ENCODE measurements at regions not wholly inside any gene's neighbourhood (a gene's known extent, or its start where the extent isn't known, plus 50 kb on each side); places are given as distances from the start of the nearest gene placed in this dataset.

DNA sequence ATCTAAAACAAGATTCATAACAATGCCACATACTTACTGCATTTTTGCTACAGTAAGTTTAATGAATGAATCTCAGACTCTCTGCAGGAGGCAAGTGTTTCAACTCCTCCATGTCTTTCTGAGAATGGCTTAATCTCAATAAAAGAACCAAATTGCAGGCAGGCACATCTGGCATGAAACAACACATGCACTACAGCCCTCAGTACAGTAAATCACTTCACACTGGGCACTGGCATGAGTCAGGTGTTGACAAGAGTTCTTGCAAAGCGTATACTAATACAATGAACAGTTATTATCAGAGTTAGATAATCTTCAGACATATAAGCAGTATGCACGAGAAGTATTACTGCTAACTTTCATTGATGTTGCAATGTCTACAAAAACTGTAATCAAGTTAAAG is 1386.8 kb downstream of the MRPL39 start:
- no peaks in the 10 kb centered on the region for H3K36me3 ChIP-seq (ENCODE audit: control insufficient read depth in 2 of 2, extremely low read depth in 1 of 2, insufficient read depth in 2 of 2, low read length in 2 of 2)
- H3K27me3 ChIP-seq (ENCODE audit: control insufficient read depth, extremely low read depth, insufficient read depth, low read length): no peaks in the 10 kb centered on the region
- no peaks in the 10 kb centered on the region for H3K9me3 ChIP-seq (ENCODE audit: control insufficient read depth, low read depth, low read length)
- TF ChIP-seq, protein P1, sequence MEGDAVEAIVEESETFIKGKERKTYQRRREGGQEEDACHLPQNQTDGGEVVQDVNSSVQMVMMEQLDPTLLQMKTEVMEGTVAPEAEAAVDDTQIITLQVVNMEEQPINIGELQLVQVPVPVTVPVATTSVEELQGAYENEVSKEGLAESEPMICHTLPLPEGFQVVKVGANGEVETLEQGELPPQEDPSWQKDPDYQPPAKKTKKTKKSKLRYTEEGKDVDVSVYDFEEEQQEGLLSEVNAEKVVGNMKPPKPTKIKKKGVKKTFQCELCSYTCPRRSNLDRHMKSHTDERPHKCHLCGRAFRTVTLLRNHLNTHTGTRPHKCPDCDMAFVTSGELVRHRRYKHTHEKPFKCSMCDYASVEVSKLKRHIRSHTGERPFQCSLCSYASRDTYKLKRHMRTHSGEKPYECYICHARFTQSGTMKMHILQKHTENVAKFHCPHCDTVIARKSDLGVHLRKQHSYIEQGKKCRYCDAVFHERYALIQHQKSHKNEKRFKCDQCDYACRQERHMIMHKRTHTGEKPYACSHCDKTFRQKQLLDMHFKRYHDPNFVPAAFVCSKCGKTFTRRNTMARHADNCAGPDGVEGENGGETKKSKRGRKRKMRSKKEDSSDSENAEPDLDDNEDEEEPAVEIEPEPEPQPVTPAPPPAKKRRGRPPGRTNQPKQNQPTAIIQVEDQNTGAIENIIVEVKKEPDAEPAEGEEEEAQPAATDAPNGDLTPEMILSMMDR (optimal IDR thresholded peaks at IDR 0.05 in 1 of 3, IDR thresholded peaks at IDR 0.05 in 1 of 3, conservative IDR thresholded peaks at IDR 0.05 in 1 of 3; ENCODE audit: extremely low read depth in 1 of 3, insufficient read depth in 2 of 3, low read length in 3 of 3): no peak
- no peak for TF ChIP-seq EZH2 (IDR thresholded peaks at IDR 0.05; ENCODE audit: low read length)
- H3K4me1 ChIP-seq (ENCODE audit: control insufficient read depth, extremely low read depth, insufficient read depth, low read length): no peaks in the 10 kb centered on the region
- H3K4me3 ChIP-seq (ENCODE audit: control insufficient read depth in 2 of 3, extremely low read depth in 1 of 3, insufficient read depth in 2 of 3, low read depth in 1 of 3, low read length in 3 of 3): no peak overlapping the region
- no peaks in the 10 kb centered on the region for H4K20me1 ChIP-seq (ENCODE audit: control insufficient read depth, extremely low read depth, insufficient read depth, low read length)
- FAIRE-seq (no peak), DNase-seq (ENCODE audit: low read depth, low spot score) (no peak)
- H3K9ac ChIP-seq (ENCODE audit: control insufficient read depth, extremely low read depth, insufficient read depth, low read length): no peak overlapping the region
- H3K27ac ChIP-seq (ENCODE audit: control insufficient read depth, insufficient read depth, low read length): no peak overlapping the region
- no peak overlapping the region for H2AFZ ChIP-seq (ENCODE audit: control insufficient read depth, low read length)
- no peak overlapping the region for H3K4me2 ChIP-seq (ENCODE audit: control insufficient read depth, extremely low read depth, insufficient read depth, low read depth, low read length)
- dilution Hi-C loops (cut with MboI; ENCODE audit: extremely low pct_ligation_motif_present, low sequenced_read_pairs): no loop called here
- no peaks in the 10 kb centered on the region for H3K79me2 ChIP-seq (ENCODE audit: control insufficient read depth, insufficient read depth, low read length)
- no peaks in the 10 kb centered on the region for H3K9me1 ChIP-seq (ENCODE audit: control insufficient read depth, extremely low read depth, insufficient read depth, low read length)

DNA sequence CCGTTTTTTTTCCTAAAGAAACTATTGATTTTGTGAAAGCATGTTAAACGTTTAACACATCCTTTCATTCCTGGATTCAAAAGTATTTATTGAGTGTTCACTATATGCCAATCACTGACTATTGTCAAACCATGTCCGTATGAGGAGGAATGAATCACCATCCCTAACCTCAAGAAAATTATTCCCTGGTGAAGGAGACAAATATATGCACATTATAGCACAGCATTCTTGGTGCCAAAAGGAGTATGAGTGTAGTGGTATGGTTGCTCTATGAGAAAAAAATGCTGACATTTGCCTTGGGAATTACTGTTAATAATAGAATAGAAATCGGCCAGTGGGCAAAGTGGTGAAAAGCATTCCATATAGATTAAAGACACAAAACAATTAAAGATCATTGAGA is 1390.1 kb downstream of the MRPL39 start:
- dilution Hi-C loops (cut with MboI; ENCODE audit: extremely low pct_ligation_motif_present, low sequenced_read_pairs): no loop called here
- no peak overlapping the region for H3K4me3 ChIP-seq (ENCODE audit: control insufficient read depth in 2 of 3, extremely low read depth in 1 of 3, insufficient read depth in 2 of 3, low read depth in 1 of 3, low read length in 3 of 3)

More for the DNA sequence above, 1390.1 kb downstream of the MRPL39 start:
- no peak overlapping the region for H3K4me2 ChIP-seq (ENCODE audit: control insufficient read depth, extremely low read depth, insufficient read depth, low read depth, low read length)
- no peaks in the 10 kb centered on the region for H3K9me3 ChIP-seq (ENCODE audit: control insufficient read depth, low read depth, low read length)
- H3K36me3 ChIP-seq (ENCODE audit: control insufficient read depth in 2 of 2, extremely low read depth in 1 of 2, insufficient read depth in 2 of 2, low read length in 2 of 2): no peaks in the 10 kb centered on the region
- no peak overlapping the region for H2AFZ ChIP-seq (ENCODE audit: control insufficient read depth, low read length)
- H3K4me1 ChIP-seq (ENCODE audit: control insufficient read depth, extremely low read depth, insufficient read depth, low read length): no peaks in the 10 kb centered on the region
- TF ChIP-seq EZH2 (IDR thresholded peaks at IDR 0.05; ENCODE audit: low read length): no peak
- TF ChIP-seq, protein P1 (optimal IDR thresholded peaks at IDR 0.05 in 1 of 3, IDR thresholded peaks at IDR 0.05 in 1 of 3, conservative IDR thresholded peaks at IDR 0.05 in 1 of 3; ENCODE audit: extremely low read depth in 1 of 3, insufficient read depth in 2 of 3, low read length in 3 of 3): no peak
- H3K27me3 ChIP-seq (ENCODE audit: control insufficient read depth, extremely low read depth, insufficient read depth, low read length): no peaks in the 10 kb centered on the region
- no peaks in the 10 kb centered on the region for H3K9me1 ChIP-seq (ENCODE audit: control insufficient read depth, extremely low read depth, insufficient read depth, low read length)
- no peaks in the 10 kb centered on the region for H4K20me1 ChIP-seq (ENCODE audit: control insufficient read depth, extremely low read depth, insufficient read depth, low read length)
- no peak overlapping the region for H3K9ac ChIP-seq (ENCODE audit: control insufficient read depth, extremely low read depth, insufficient read depth, low read length)
- FAIRE-seq (no peak), DNase-seq (ENCODE audit: low read depth, low spot score) (no peak)
- no peak overlapping the region for H3K27ac ChIP-seq (ENCODE audit: control insufficient read depth, insufficient read depth, low read length)
- H3K79me2 ChIP-seq (ENCODE audit: control insufficient read depth, insufficient read depth, low read length): no peaks in the 10 kb centered on the region

Data from keratinocyte (primary cell).